ENCODE measurements at regions not wholly inside any gene's neighbourhood (a gene's known extent, or its start where the extent isn't known, plus 50 kb on each side); places are given as distances from the start of the nearest gene placed in this dataset.

DNA sequence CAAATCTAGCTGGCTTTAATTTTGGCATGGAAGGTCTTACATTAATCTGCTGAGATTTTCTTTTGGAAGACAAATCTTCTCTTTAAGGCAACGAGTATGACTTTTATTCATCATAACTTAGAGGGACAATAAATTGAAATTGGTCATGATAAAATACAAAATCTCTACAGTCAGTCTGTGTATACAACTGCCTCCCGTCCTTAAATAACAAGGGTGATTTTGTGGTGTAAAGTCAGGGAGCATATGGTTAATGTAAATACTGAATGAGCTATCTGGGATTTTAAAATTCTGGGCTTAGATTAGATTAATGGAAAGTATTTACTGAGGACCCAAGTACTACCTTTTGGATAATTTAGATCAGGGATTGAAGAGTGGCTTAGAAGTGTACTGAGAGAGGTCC lies 328.4 kb upstream of the HAND2 start:
- Histone ChIP-seq H3K27ac (ENCODE audit: insufficient read depth, low read length, poor library complexity, severe bottlenecking) (no peak overlapping the region), H3K4me3 (ENCODE audit: low read depth, low read length) (no peak overlapping the region), H3K27me3 (ENCODE audit: control insufficient read depth, insufficient read depth, low read length) (no peaks in the 10 kb centered on the region), H3K36me3 (ENCODE audit: control insufficient read depth, insufficient read depth, low read length) (no peaks in the 10 kb centered on the region), H3K9me3 (ENCODE audit: control insufficient read depth in 2 of 2, low read length in 2 of 2) (no peaks in the 10 kb centered on the region), H3K4me1 (ENCODE audit: control insufficient read depth, insufficient read depth, low read length, poor library complexity, severe bottlenecking) (no peaks in the 10 kb centered on the region)
- DNase-seq = no peak
- Mint-ChIP-seq H3K27ac (no peak overlapping the region), H3K4me1 (no peaks in the 10 kb centered on the region), H3K9me3 (peaks cover 0 to 14% (median 2%) of the 10 kb centered on the region in 7 donors), H3K36me3 (no peaks in the 10 kb centered on the region), H3K4me3 (no peak overlapping the region), H3K27me3 (peaks cover 4% of the 10 kb centered on the region)
- ATAC-seq (ENCODE audit: low read depth in 2 of 2) = no peak

DNA sequence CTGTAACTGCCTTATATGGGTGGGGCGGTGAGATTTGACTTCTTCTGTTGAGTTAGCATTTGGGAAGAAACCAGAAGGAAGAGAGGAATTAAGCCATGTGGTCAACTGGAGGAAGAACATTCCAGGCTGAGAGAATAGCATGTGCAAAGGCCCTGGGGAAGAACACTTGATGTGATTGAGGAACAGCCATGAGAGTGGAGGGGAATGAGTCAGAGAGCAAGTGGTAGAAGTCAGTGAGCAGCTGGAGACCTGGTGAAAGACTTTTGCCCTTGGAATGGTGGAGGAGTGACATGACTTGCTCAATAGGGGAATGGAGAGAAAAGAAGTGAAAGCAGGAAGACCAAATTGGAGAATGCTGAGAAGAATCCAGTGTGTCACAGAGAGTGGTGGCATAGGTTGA lies 327.8 kb upstream of the HAND2 start:
- Mint-ChIP-seq H3K27ac (peak overlapping the region in 1 of 3 donors; percentile 33), H3K9me3 (peaks cover 0 to 13% (median 2%) of the 10 kb centered on the region in 7 donors), H3K4me1 (no peaks in the 10 kb centered on the region), H3K4me3 (no peak overlapping the region), H3K36me3 (no peaks in the 10 kb centered on the region), H3K27me3 (peaks cover 4% of the 10 kb centered on the region)
- no peak overlapping the region for H3K27ac ChIP-seq (ENCODE audit: insufficient read depth, low read length, poor library complexity, severe bottlenecking)
- no peak for ATAC-seq (ENCODE audit: low read depth in 2 of 2)
- H3K9me3 ChIP-seq (ENCODE audit: control insufficient read depth in 2 of 2, low read length in 2 of 2) = no peaks in the 10 kb centered on the region
- no peaks in the 10 kb centered on the region for H3K27me3 ChIP-seq (ENCODE audit: control insufficient read depth, insufficient read depth, low read length)
- H3K4me1 ChIP-seq (ENCODE audit: control insufficient read depth, insufficient read depth, low read length, poor library complexity, severe bottlenecking) = no peaks in the 10 kb centered on the region
- no peak for DNase-seq
- H3K36me3 ChIP-seq (ENCODE audit: control insufficient read depth, insufficient read depth, low read length) = no peaks in the 10 kb centered on the region
- no peak overlapping the region for H3K4me3 ChIP-seq (ENCODE audit: low read depth, low read length)

GRCh38 chr4:173855015-173855414 lies 325.0 kb upstream of the HAND2 start:
- Histone ChIP-seq H3K9me3 (ENCODE audit: control insufficient read depth in 2 of 2, low read length in 2 of 2) (no peaks in the 10 kb centered on the region), H3K4me1 (ENCODE audit: control insufficient read depth, insufficient read depth, low read length, poor library complexity, severe bottlenecking) (no peaks in the 10 kb centered on the region), H3K27ac (ENCODE audit: insufficient read depth, low read length, poor library complexity, severe bottlenecking) (no peak overlapping the region), H3K36me3 (ENCODE audit: control insufficient read depth, insufficient read depth, low read length) (no peaks in the 10 kb centered on the region), H3K4me3 (ENCODE audit: low read depth, low read length) (no peak overlapping the region), H3K27me3 (ENCODE audit: control insufficient read depth, insufficient read depth, low read length) (no peaks in the 10 kb centered on the region)
- no peak overlapping the region for H3K27ac Mint-ChIP-seq
- H3K9me3 Mint-ChIP-seq = peaks cover 0 to 12% (median 4%) of the 10 kb centered on the region in 7 donors
- ATAC-seq (ENCODE audit: low read depth in 2 of 2) = no peak
- no peaks in the 10 kb centered on the region for H3K36me3 Mint-ChIP-seq
- H3K4me1 Mint-ChIP-seq = no peaks in the 10 kb centered on the region
- no peak overlapping the region for H3K4me3 Mint-ChIP-seq
- no peak for DNase-seq
- H3K27me3 Mint-ChIP-seq = peaks cover 4% of the 10 kb centered on the region

- DNase-seq = no peak
- Mint-ChIP-seq H3K9me3 (peaks cover 0 to 4% (median 2%) of the 10 kb centered on the region in 7 donors), H3K4me3 (no peak overlapping the region), H3K4me1 (no peaks in the 10 kb centered on the region), H3K27me3 (peaks cover 4% of the 10 kb centered on the region), H3K36me3 (no peaks in the 10 kb centered on the region), H3K27ac (no peak overlapping the region)
- Histone ChIP-seq H3K36me3 (ENCODE audit: control insufficient read depth, insufficient read depth, low read length) (no peaks in the 10 kb centered on the region), H3K4me1 (ENCODE audit: control insufficient read depth, insufficient read depth, low read length, poor library complexity, severe bottlenecking) (no peaks in the 10 kb centered on the region), H3K9me3 (ENCODE audit: control insufficient read depth in 2 of 2, low read length in 2 of 2) (no peaks in the 10 kb centered on the region), H3K27ac (ENCODE audit: insufficient read depth, low read length, poor library complexity, severe bottlenecking) (no peak overlapping the region), H3K27me3 (ENCODE audit: control insufficient read depth, insufficient read depth, low read length) (no peaks in the 10 kb centered on the region), H3K4me3 (ENCODE audit: low read depth, low read length) (no peak overlapping the region)
- ATAC-seq (ENCODE audit: low read depth in 2 of 2) = no peak
Measured at GRCh38 chr4:173852775-173853174, 322.7 kb upstream of the HAND2 start.

DNA sequence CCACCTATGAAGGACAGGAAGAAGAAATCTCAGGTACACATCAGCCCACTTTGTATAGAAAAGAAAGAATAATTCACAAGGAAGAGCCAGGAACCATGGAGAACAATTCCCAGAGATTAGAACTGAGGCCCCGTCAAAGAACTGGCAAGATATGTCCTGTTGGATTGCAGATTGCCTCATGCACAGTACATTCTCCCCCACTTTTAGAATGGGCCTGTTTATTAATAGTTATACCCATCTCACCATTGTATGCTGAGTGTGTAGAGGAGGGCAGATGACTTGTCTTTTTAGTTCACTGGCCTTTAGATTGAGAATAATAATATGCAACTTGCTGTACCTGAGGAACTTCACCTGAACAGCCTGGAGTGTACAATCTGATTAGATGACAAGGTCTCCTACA lies 315.6 kb upstream of the HAND2 start:
- no peaks in the 10 kb centered on the region for H3K36me3 ChIP-seq (ENCODE audit: control insufficient read depth, insufficient read depth, low read length)
- H3K27ac ChIP-seq (ENCODE audit: insufficient read depth, low read length, poor library complexity, severe bottlenecking) = no peak overlapping the region
- DNase-seq = no peak
- H3K27me3 ChIP-seq (ENCODE audit: control insufficient read depth, insufficient read depth, low read length) = no peaks in the 10 kb centered on the region
- no peaks in the 10 kb centered on the region for H3K27me3 Mint-ChIP-seq
- no peak overlapping the region for H3K4me3 ChIP-seq (ENCODE audit: low read depth, low read length)
- no peaks in the 10 kb centered on the region for H3K4me1 Mint-ChIP-seq
- H3K27ac Mint-ChIP-seq = no peak overlapping the region
- no peak overlapping the region for H3K4me3 Mint-ChIP-seq
- peaks cover 0 to 6% (median 3%) of the 10 kb centered on the region in 7 donors for H3K9me3 Mint-ChIP-seq
- no peak for ATAC-seq (ENCODE audit: low read depth in 2 of 2)
- H3K4me1 ChIP-seq (ENCODE audit: control insufficient read depth, insufficient read depth, low read length, poor library complexity, severe bottlenecking) = no peaks in the 10 kb centered on the region
- H3K9me3 ChIP-seq (ENCODE audit: control insufficient read depth in 2 of 2, low read length in 2 of 2) = no peaks in the 10 kb centered on the region
- H3K36me3 Mint-ChIP-seq = no peaks in the 10 kb centered on the region

DNA sequence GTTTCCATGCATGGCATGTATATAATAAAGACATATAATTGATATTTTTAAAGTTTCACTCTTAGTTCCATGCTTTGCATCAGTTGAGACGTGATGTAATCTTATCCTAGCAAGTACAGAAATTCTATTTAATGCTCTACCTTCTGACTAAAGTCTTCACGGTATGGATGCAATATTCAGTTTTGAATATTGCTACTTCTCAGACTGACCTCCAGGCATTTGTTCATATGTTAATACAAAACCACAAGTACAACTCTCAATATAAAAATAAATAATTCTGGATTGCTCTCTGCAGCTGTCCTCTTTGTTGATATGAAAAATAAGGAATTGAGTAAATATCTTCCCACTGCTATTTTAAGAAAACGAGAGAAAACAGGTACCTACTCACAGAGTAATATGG lies 309.8 kb upstream of the HAND2 start:
- no peaks in the 10 kb centered on the region for H3K9me3 ChIP-seq (ENCODE audit: control insufficient read depth in 2 of 2, low read length in 2 of 2)
- no peak for DNase-seq

GRCh38 chr4:173837517-173837916 lies 307.5 kb upstream of the HAND2 start:
- Histone ChIP-seq H3K4me1 (ENCODE audit: control insufficient read depth, insufficient read depth, low read length, poor library complexity, severe bottlenecking) (no peaks in the 10 kb centered on the region), H3K27ac (ENCODE audit: insufficient read depth, low read length, poor library complexity, severe bottlenecking) (no peak overlapping the region), H3K9me3 (ENCODE audit: control insufficient read depth in 2 of 2, low read length in 2 of 2) (no peaks in the 10 kb centered on the region), H3K4me3 (ENCODE audit: low read depth, low read length) (no peak overlapping the region), H3K27me3 (ENCODE audit: control insufficient read depth, insufficient read depth, low read length) (no peaks in the 10 kb centered on the region), H3K36me3 (ENCODE audit: control insufficient read depth, insufficient read depth, low read length) (no peaks in the 10 kb centered on the region)
- no peak for DNase-seq
- Mint-ChIP-seq H3K36me3 (no peaks in the 10 kb centered on the region), H3K9me3 (peaks cover 0 to 4% (median under 1%) of the 10 kb centered on the region in 7 donors), H3K4me1 (no peaks in the 10 kb centered on the region), H3K27me3 (no peaks in the 10 kb centered on the region), H3K27ac (no peak overlapping the region), H3K4me3 (no peak overlapping the region)
- no peak for ATAC-seq (ENCODE audit: low read depth in 2 of 2)

More for the DNA sequence above, 309.8 kb upstream of the HAND2 start:
- H3K4me1 ChIP-seq (ENCODE audit: control insufficient read depth, insufficient read depth, low read length, poor library complexity, severe bottlenecking) = no peaks in the 10 kb centered on the region
- H3K4me1 Mint-ChIP-seq = no peaks in the 10 kb centered on the region
- no peaks in the 10 kb centered on the region for H3K27me3 ChIP-seq (ENCODE audit: control insufficient read depth, insufficient read depth, low read length)
- H3K27ac Mint-ChIP-seq = no peak overlapping the region
- no peak for ATAC-seq (ENCODE audit: low read depth in 2 of 2)
- no peak overlapping the region for H3K4me3 ChIP-seq (ENCODE audit: low read depth, low read length)
- H3K36me3 Mint-ChIP-seq = no peaks in the 10 kb centered on the region
- peaks cover 0 to 6% (median 3%) of the 10 kb centered on the region in 7 donors for H3K9me3 Mint-ChIP-seq
- H3K4me3 Mint-ChIP-seq = no peak overlapping the region
- H3K27me3 Mint-ChIP-seq = no peaks in the 10 kb centered on the region
- H3K27ac ChIP-seq (ENCODE audit: insufficient read depth, low read length, poor library complexity, severe bottlenecking) = no peak overlapping the region
- no peaks in the 10 kb centered on the region for H3K36me3 ChIP-seq (ENCODE audit: control insufficient read depth, insufficient read depth, low read length)

DNA sequence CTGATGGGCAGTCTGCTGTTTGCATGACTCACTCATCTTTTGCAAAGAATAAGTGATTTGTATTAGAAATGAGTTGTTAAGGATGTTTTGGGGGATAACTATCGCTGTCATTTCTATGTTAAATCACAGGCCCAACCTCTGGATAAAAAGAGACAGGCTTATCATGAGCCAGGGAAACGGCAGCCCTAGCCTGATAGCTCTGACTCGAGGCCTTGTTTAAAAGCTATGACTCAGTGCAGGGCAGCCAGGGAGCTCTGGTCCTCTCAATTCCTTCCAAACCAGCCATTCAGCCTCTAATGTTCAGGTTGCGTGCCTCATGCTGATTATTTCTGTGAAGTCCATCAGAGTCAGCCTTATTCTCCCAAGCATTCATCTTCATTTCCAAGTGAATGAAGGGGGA lies 305.9 kb upstream of the HAND2 start:
- no peak for DNase-seq
- Mint-ChIP-seq H3K4me3 (no peak overlapping the region), H3K4me1 (no peaks in the 10 kb centered on the region), H3K27ac (no peak overlapping the region), H3K27me3 (no peaks in the 10 kb centered on the region), H3K9me3 (peaks cover 0 to 3% (median 0%) of the 10 kb centered on the region in 7 donors), H3K36me3 (no peaks in the 10 kb centered on the region)
- no peaks in the 10 kb centered on the region for H3K27me3 ChIP-seq (ENCODE audit: control insufficient read depth, insufficient read depth, low read length)
- no peaks in the 10 kb centered on the region for H3K9me3 ChIP-seq (ENCODE audit: control insufficient read depth in 2 of 2, low read length in 2 of 2)
- no peak overlapping the region for H3K4me3 ChIP-seq (ENCODE audit: low read depth, low read length)
- no peak overlapping the region for H3K27ac ChIP-seq (ENCODE audit: insufficient read depth, low read length, poor library complexity, severe bottlenecking)
- no peak for ATAC-seq (ENCODE audit: low read depth in 2 of 2)
- H3K4me1 ChIP-seq (ENCODE audit: control insufficient read depth, insufficient read depth, low read length, poor library complexity, severe bottlenecking) = no peaks in the 10 kb centered on the region
- no peaks in the 10 kb centered on the region for H3K36me3 ChIP-seq (ENCODE audit: control insufficient read depth, insufficient read depth, low read length)
